ENCODE measurements at regions not wholly inside any gene's neighbourhood (a gene's known extent, or its start where the extent isn't known, plus 50 kb on each side); places are given as distances from the start of the nearest gene placed in this dataset.

DNA sequence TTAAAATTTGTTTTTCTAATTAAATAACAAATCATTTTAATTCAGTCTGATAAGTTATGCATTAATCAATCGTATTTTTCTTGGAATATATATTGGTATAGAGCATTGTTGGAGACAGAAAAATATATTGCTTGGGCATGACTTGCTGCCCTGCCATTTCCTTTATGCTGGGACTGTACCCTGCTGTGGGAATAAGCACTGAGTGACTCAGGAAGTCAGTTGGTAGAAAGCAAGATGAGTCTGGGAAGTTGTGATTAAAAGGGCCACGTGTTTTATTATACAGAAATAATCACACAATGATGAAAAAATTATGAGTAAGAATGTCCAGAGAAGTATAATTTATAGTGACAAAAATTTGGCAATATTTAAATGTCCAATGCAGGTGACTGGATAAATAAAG is 139.5 kb downstream of the KIF18A start:
- no peak for DNase-seq

DNA sequence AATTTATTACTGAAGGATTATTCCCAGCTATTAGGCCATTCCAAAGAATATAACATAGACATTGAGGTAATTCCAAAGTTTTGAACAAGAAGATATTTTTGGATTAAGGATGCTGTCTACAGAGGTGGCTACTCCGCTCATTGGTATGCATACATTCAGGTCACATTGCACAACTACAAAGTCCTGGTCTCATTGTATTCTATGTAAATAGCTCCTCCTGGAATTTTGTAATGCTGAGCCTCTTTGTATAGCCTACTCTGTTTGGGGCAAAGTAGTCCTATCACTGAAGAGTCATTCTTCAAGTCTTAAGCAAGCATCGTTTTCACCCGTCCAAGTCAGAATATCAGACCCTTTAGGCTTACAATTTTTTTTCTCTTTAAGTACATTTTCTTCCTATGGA is 142.4 kb downstream of the KIF18A start:
- no peak for DNase-seq

DNA sequence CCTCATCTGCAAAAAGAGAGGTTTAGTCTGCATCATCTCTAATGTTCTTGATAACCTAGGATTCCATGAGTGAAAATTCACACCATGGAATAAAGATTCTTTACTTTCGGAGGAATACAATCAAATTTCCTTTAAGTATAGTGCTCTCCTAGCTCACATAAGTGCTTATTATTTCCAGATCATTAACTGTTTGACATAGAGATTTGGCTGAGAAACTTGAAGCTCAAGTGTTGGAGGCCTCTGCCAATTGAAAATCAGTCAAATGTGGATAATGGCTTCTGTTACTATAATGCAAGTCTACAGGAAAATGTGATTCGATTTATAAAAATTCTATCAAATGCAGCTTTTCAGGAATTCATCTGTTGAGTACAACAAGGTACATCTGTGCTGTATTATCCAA is 144.6 kb downstream of the KIF18A start:
- DNase-seq = no peak

DNA sequence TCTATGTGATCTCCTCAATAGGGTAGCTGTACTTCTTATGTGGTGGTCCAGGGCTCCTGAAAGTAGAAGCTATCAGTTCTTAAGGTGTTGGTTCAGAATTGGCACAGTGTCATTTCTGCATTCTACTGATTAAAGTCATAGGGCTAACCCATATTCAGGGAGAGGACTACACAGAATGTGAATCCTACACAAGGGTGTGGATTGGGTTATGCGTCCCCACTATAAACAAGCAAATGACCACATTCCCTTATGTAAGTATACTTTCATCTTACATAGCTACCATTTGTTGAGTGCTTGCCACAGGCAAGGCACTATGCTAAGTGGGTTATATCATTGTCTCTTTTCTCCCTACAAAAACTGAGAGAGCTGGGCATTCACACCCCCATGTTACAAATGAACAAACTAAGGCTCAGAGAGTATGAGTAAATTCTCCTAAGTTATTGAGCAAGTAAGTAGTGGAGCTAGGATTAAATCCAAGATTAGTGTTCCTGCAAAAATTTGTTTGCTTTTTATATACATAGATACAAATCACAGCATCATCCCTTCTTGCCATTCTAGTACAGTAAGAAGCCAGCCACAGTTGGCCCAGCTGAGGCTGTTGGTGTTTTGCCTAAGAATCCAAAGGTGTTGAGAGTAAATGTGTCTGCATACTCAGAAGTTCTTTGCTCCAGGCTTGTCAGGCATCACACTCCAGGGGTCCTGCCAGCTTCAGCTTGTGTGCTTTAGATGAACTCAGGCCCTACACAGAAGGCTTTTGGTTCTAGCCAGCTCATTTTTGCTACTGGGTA is 157.8 kb downstream of the KIF18A start:
- DNase-seq = no peak

DNA sequence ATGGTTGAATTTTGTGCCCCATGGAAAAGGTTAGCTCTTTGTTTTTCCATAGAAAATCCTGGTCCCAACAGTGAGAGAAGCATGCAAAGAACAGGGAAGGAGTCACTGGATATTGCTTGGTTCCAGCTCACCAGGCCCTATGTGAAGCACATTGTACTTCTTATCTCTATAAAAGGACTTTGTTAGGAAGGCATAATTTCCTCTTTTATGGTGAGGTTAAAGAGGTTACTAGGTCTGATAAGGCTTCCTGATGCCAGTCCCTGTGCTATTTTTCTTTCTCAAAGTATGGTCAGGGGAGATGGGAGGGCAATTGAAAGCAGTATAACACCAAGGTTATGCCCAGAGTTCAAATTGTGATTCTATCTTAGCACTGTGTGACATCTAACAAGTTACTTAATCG is 162.6 kb downstream of the KIF18A start:
- DNase-seq = peak; percentile 9

DNA sequence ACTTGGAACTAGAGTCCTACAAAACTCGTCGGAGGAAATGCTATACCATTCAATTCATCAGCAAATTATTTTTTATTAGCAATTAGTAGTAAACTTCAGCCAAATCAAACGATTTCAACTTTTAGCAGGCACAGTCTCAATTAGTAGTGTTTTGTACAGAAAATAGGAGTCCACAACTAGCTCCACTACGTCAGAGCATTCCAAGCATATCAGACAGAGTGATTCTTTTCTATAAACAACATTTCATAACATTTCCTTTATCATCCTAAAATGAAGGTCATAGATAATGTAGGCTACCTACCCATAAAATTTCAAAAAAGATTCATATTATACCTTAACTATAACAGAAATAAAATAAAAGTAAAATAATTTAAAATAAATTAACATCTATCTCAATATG is 169.9 kb downstream of the KIF18A start:
- no peak for DNase-seq

DNA sequence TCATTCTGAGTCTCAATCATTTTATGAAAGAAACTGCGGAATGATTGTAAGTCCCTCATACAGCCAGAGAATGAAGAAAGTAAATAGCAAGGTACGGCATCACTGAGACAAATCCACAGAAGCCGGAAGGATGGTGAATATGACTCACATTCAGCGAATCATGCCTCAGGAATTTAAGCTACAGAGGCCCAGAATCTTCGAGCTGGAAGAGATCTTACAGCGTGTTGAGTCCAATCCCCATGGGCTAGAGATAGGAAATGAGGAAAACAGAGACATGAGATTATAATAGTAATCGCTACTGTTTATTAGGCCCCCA is 173.2 kb downstream of the KIF18A start:
- DNase-seq = no peak

DNA sequence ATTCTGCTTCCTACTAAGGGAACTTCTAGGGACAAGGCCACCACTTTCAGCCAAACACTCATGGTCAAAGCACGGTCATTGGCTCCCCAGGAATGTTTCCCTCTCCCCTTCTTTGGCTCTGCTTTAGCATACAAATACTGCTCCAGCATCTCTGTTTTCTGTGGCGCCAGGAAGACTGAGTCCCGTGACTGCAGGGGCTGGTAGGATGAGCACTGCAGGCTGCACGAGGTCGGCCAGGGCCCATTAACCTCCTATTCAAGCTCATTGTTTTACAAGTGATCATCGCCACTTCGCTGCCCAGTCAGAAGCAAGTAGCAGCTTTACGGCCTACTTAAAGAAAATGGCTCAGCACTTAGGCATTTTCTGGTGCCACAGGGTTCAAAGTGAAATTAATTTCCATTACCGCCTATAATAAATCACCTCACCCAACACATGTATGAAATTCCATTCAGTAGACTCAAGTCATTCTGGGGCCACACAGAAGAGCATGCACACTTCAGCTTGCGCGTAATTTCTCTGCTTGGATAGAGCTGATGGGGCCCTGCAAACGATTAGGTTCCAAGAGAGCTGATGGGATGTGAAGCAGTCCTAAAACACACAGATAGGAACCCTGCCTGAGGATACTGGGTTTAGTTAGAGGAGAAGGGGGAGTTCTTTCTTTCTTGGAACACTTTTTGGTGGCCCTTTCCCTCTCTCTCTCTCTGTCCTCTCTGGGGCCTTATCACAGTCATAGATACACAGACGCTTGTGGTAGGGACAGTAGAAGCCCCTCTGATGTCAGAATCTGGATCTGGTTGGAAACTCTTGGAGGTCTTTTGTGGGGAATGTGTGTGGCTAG is 173.7 kb downstream of the KIF18A start:
- no peak for DNase-seq

DNA sequence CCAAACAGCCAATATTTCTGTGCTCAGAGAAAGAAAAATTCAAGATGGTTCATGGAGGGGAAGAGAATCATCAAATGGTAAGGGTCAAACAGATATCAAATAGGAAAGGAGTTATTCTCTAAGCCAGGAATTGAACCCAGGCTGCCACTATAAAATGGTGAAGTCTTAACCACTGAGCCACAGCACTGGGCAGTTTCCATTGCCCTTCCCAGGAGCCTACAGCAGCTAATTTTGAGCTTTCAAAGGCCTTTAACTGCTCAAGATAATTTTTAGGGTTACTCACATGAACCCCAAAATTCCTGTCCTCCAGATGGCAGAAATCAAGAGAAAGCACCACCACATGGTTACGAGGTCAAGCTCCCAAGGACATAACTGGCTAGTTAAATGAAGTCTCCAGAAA is 176.2 kb downstream of the KIF18A start:
- DNase-seq = no peak

DNA sequence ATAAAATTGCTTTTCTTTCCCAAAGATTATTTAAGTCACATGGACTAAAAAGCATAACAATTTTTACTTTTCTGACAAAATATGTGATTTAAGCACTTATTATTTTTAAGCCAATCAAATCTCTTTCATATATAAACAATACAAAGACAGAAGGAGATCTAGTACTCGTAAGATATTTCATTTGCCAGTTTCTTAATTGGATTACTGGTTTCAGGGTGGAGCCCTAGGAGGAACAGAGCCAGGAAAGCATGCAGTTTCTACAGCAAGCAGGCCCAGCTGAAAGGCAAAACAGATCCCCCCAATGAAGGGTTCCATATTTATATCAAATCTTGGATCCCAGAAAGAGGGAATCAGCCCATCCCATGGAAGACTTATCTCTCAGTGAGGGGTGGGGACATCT is 177.0 kb downstream of the KIF18A start:
- DNase-seq = no peak

DNA sequence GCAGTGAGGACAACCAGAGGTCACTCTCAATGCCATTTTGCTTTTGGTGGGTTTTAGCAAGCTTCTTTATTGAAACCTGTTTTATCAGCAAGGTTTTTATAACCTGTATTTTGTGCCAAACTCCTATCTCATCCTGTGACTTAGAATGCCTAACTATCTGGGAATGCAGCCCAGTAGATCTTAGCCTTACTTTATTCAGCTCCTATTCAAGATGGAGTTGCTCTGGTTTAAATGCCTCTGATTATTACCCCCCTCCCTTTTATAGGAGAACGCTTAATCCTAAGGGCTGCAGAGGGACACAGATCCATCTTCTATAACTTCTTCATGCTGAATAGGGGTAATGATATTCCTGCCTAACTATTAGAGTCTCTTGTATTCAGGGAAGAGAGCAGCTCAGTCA is 179.1 kb downstream of the KIF18A start:
- DNase-seq = no peak

DNA sequence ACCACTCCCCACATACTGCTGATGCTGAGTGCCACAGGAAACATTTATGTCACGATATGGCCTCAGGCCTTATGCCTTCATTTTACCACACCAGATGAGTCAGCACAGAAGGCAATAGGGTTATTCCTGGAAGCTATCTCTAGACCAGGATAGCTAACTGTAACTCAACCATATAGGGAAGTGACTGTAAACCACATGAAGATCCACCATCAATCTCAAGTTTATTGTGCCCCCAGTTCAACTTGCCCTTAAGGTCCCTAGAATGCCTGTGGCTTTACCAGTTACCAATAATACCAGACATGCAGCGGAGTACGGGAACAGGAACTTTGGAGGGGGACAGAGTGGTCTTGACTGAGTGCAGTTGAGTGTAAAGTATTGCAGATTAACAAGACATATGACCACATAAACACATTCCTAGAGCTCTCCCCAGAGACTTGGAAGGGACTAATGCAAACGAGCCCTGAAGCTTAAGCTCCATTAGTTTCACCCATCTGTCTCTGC is 180.9 kb downstream of the KIF18A start:
- DNase-seq = peak; percentile 100

DNA sequence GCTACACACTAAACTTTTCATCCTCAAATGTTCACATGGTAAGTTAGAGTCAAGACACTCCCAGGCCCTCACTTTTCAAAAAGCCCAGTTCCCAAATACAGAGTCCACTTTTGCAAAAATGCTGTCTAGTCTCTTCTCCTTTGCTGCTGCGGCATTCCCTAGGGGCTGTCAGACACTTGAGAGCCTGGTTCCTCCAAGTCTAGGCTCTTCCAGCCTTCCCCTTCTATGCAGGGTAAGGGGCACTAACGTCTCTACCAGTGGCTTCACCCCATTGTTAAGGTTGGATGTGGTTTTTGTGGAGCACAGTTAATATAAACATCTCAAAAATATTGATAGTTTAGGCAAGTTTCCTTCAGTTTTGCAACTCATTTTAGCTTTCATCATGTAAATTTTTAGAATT is 181.5 kb downstream of the KIF18A start:
- DNase-seq = no peak

DNA sequence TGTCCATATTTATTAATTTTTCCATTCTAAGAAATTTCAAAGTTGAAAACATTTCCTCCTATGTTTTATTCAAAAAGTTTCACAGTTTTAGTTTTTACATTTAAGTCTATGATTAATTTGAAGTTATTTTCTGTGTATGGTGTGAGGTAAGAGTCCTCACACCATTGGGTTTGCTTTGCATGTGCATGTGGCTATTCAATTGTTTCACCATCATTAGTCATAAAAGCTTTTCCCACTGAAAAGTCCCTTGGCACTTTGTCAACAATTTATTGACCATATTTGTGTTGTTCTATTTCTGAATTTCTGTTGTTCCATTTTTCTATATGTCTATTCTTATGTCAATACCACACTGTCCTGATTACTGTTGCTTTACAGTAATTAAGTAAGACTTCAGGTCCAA is 186.5 kb downstream of the KIF18A start:
- DNase-seq = peak; percentile 16

DNA sequence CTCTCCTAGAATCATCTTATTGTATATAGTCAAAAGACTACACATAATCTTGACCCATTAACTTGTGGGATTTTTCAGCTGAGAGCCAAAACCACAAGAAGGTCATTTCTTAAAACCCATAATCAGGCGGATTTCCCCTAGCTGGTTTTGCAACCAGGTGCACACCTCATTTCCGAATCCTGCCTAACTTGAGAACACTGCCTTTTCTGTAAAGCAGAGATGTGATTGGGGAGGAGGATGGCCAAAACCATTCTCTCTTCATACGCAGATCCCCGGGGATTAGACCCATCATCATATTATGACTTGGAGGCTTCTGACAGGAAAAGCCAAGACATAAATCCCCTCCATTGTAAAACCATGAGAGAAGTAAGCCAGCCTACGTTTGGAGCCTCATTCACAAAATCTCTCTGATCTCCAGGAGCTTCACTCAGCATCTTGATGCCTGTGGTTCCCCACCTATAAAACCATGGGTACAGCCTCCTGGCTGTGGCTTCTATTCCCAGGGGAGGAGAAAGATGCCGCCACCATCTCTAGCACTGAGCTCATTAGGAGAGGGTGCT is 191.3 kb downstream of the KIF18A start:
- DNase-seq = no peak

DNA sequence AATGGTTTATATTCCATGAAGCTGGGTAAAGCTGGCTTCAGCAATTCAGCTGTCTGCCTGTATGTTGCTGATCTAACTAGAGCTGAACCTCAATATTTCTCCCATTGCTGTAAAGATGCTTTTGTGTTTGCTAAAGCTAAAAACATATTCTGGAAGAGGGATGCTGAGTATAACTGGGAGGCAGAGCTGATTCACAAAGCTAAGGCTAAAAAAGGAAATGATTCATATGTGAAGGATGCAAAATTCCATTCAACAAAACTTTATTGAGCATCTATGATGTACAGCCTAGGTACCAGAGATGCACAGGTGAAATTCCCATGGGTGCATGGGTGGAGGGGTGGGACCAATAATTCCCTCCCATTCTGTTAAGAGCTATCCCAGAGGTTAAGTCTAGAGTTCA is 193.9 kb downstream of the KIF18A start:
- no peak for DNase-seq

DNA sequence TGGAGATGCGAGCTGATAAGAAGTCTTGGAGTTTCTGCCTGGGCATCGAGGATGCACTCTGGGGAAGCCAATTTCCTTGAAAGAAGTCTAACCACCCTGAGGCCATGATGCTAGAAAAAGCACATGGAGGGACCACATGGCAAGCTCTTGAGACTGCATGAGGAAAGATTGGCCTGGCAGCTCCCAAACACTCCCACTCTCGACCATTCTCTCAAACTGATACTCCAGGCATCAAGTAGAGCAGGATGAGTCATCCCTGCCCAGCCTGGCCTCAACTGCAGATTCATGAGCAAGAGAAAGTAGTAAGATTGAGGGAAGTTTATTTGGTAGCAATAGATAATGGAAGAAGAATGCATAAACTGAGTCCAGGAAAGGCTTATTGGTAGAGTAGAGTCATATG is 194.3 kb downstream of the KIF18A start:
- peak; percentile 40 for DNase-seq

DNA sequence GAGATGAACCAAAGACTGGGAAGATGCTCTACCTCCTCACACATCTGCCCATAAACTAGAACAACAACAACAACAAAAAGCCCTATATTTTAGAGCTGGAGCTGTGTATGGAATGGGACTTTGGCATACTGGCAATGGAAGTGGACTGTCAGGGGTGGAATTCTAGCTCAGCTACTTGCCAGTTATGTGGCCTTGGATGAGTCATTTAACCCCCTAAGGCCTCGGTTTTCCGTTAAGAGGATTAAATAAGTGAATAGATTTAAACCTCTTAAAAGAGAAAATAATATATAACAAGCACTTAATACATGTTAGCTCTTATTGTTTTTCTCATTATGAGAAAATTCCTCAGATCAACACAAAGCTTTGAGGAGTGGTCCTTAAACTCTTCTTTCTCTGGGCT is 195.0 kb downstream of the KIF18A start:
- no peak for DNase-seq

DNA sequence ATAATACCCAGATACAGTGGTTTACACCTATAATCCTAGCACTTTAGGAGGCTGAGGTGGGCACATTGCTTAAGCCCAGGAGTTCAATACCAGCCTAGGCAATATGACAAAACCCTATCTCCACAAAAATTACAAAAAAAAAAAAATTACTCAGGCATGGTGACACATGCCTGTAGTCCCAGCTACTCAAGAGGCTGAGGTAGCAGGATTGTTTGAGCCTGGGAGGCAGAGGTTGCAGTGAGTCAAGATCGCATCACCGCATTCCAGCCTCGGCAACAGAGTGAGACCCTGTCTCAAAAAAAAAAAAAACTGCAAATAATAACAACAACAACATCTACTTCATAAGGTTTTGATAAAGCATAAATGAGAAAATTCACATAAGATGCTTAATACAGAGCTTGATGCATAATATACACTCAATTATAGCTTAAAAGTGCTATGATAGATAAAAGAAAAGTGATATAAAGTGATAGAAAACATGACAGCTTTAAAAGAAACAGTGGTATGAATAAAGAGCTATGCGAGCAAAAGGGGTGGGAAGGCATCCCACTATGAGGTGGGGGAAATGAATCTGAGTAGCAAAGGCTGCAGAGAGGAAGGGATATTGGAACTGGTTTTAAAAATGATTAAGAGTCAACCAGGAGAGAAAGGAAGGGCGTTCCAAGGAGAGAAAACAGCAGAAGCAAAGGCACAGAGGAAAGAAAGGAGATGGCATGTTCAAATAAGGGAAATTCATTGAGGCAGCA is 197.6 kb downstream of the KIF18A start:
- no peak for DNase-seq

DNA sequence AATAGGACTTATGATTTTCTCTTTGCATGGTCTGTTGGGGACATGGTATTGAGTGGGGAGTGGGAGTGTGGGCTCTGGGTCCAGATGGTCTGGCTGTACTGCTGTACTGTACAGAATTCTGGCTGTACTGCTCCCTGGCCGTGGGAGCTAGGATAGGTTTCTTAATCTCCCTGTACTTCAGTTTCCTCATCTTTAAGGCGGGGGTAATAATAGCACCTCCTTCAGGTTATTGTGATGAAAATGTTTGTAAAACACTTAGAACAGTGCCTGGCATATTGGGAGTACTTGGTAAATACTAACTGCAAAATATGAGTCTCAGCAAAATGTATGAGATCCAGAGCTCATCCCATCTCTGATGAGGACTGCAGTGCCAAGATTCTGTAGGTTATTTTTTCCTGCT is 198.6 kb downstream of the KIF18A start:
- DNase-seq = no peak

DNA sequence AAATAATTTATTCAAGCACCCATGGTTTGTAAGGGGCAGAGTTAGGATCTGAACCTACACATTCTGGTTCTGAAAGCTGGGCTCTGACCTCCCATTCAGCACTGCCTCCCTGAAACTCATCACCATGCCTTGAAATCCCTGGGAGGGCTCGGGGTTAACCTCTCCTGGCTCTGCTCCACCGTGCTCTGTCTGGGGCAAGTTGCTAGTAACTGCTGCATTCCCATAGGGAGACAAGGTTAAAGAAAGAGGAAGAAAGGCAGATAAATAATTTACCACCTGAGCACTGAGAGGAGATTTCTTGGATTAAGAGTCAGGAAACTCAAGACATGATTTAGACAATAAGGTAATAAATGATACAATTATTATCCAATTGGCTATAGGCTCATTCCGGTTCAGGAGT is 199.3 kb downstream of the KIF18A start:
- DNase-seq = no peak

DNA sequence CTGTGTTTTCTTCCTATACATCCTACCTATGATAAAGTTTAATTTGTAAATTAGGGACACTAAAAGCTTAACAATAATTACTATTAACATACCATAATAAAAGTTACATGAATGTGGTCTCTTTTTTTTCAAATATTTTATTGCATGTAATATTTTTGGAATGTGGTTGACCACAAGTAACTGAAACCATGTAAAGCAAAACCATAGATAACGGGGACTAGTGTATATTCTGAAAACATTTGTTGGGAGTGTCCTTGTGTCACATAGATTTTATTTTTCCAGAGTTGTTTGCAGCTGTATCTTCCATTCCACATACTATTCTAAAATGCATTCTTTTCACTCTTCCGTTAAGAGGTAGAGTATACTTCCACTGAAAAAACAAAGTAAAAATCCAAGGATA is 200.4 kb downstream of the KIF18A start:
- peak; percentile 51 for DNase-seq

DNA sequence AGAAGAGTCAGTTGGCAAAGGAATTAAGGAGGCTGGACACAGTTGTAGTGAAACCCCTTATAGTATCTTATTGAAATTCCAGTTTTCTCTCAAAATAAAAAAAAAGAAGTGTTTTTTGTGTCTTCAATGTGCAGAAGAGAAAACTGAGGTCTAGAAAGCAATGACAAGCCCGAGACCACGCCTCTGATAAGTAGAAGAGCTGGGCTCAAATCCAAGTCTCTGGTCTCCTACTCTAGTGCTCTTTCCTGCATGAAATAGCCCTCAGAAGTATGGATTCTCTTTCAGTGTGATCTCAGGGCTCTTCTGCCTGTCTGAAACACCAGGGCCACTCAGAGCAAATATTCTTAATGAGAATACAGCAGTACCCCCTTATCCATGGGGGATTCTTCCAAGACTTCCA is 200.9 kb downstream of the KIF18A start:
- DNase-seq = no peak
